ENCODE measurements at regions not wholly inside any gene's neighbourhood (a gene's known extent, or its start where the extent isn't known, plus 50 kb on each side); places are given as distances from the start of the nearest gene placed in this dataset.

DNA sequence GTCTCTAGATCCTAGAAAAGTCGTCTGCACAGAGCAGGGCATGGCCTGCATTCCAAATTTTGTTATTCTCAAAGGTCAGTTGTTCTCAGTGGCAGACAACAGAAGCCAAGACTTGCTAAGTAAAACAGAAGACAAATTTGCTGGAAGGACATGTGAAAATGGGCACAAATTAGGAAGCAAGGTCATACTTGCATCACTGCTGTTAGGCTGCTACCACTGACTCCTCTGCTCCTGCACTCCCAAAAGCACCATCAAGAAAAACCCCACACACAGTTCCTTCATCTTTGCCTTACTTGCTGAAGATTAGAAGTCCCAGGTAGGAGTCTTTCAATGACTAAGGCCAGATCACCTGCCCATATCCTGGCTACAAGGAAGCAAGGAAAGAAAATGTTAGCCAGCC, 69.9 kb upstream of the ATP2C1 start:
- FAIRE-seq, result no peak
- Histone ChIP-seq H3K27ac (no peak overlapping the region), H3K4me3 (no peak overlapping the region), H3K27me3 (no peaks in the 10 kb centered on the region), H3K9me3 (no peaks in the 10 kb centered on the region), H3K4me1 (no peaks in the 10 kb centered on the region), H3K36me3 (no peaks in the 10 kb centered on the region)
- TF ChIP-seq, protein P1, sequence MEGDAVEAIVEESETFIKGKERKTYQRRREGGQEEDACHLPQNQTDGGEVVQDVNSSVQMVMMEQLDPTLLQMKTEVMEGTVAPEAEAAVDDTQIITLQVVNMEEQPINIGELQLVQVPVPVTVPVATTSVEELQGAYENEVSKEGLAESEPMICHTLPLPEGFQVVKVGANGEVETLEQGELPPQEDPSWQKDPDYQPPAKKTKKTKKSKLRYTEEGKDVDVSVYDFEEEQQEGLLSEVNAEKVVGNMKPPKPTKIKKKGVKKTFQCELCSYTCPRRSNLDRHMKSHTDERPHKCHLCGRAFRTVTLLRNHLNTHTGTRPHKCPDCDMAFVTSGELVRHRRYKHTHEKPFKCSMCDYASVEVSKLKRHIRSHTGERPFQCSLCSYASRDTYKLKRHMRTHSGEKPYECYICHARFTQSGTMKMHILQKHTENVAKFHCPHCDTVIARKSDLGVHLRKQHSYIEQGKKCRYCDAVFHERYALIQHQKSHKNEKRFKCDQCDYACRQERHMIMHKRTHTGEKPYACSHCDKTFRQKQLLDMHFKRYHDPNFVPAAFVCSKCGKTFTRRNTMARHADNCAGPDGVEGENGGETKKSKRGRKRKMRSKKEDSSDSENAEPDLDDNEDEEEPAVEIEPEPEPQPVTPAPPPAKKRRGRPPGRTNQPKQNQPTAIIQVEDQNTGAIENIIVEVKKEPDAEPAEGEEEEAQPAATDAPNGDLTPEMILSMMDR (IDR thresholded peaks at IDR 0.05), result no peak
- no peak for ATAC-seq
- intact Hi-C loops (cut with DNase I), result no loop called here
- no peak for DNase-seq
- 36 to 47% methylated on average over 1 of the region's 1 CpG for WGBS, 2 donors

DNA sequence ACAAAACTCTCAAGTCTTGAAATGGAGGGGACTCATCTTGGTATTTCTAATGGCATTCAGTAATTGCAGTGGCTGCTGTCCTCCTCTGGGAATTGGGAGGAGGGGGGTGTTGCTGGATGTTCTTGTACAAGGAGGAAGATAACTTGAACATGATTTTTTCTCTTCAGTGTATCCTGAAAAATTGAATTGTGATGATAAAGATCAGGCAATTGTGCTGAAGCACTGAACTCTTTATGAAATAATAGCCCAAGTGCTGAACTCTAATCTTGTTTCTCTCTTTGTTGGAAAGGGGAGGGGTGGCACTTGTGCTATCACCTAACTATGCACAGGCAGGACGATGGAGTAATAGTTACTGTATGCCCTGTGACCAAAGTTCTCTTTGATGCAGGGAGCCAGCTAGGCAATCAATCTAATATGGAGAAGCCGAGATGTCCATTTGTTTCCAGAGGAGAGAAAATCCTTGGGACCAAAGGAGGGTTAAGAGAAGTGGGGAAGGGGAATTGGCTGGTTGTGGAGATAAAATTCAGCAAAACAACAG, 68.1 kb upstream of the ATP2C1 start:
- TF ChIP-seq, protein P1 (IDR thresholded peaks at IDR 0.05), result no peak
- 54 to 65% methylated on average over 2 of the region's 2 CpGs for WGBS, 2 donors
- no peak for ATAC-seq

GRCh38 chr3:130826516-130827182, 67.2 kb upstream of the ATP2C1 start:
- Histone ChIP-seq H3K27ac (no peak overlapping the region), H3K4me3 (no peak overlapping the region), H3K9me3 (no peaks in the 10 kb centered on the region), H3K36me3 (no peaks in the 10 kb centered on the region), H3K27me3 (no peaks in the 10 kb centered on the region), H3K4me1 (no peaks in the 10 kb centered on the region)
- DNase-seq (no peak), ATAC-seq (no peak), FAIRE-seq (no peak)
- TF ChIP-seq, protein P1 (IDR thresholded peaks at IDR 0.05), result no peak
- 56 to 65% methylated on average over 4 of the region's 4 CpGs for WGBS, 2 donors
- intact Hi-C loops (cut with DNase I), result no loop called here

More for the DNA sequence above, 68.1 kb upstream of the ATP2C1 start:
- H3K4me3 ChIP-seq, result no peak overlapping the region
- H3K27ac ChIP-seq, result no peak overlapping the region
- no peaks in the 10 kb centered on the region for H3K4me1 ChIP-seq
- intact Hi-C loops (cut with DNase I), result no loop called here
- FAIRE-seq (no peak), DNase-seq (no peak)
- no peaks in the 10 kb centered on the region for H3K36me3 ChIP-seq
- H3K27me3 ChIP-seq, result no peaks in the 10 kb centered on the region
- H3K9me3 ChIP-seq, result no peaks in the 10 kb centered on the region

- Histone ChIP-seq H3K4me1 (no peaks in the 10 kb centered on the region), H3K4me3 (no peak overlapping the region), H3K27me3 (no peaks in the 10 kb centered on the region), H3K9me3 (no peaks in the 10 kb centered on the region), H3K27ac (no peak overlapping the region), H3K36me3 (no peaks in the 10 kb centered on the region)
- TF ChIP-seq, protein P1 (IDR thresholded peaks at IDR 0.05), result no peak
- FAIRE-seq (no peak), DNase-seq (no peak), ATAC-seq (no peak)
- WGBS, 2 donors, result 73 to 75% methylated on average over 11 of the region's 11 CpGs
- intact Hi-C loops (cut with DNase I), result no loop called here
These were observed 66.4 kb upstream of the ATP2C1 start for GRCh38 chr3:130827486-130827885.
